ENCODE measurements at regions not wholly inside any gene's neighbourhood (a gene's known extent, or its start where the extent isn't known, plus 50 kb on each side); places are given as distances from the start of the nearest gene placed in this dataset.
"Not testable (repeated sequence)": the region's sequence is repeated elsewhere in the genome, so short reads cannot be mapped to it uniquely, and the experiment has no call there.

GRCh38 chr12:74401966-74402365, 135.7 kb upstream of the ATXN7L3B start:
- Mint-ChIP-seq H3K4me1 (peaks cover 12 to 13% of the 10 kb centered on the region in 2 experiments), H3K27ac (no peak overlapping the region), H3K27me3 (ENCODE audit: low read depth) (no peaks in the 10 kb centered on the region), H3K36me3 (ENCODE audit: insufficient read depth in 1 of 3, low read depth in 3 of 3) (no peaks in the 10 kb centered on the region; a peak in 1 of 7 replicates), H3K9me3 (no peaks in the 10 kb centered on the region), H3K4me3 (no peak overlapping the region)
- Histone ChIP-seq H3K4me1 (ENCODE audit: insufficient read depth, low read length) (no peaks in the 10 kb centered on the region), H2BK120ac (ENCODE audit: low read depth, low read length, poor library complexity, severe bottlenecking) (no peak overlapping the region), H4K20me1 (ENCODE audit: control insufficient read depth, insufficient read depth, insufficient read length) (no peaks in the 10 kb centered on the region), H2BK20ac (ENCODE audit: low read depth, low read length, poor library complexity, severe bottlenecking) (no peak overlapping the region), H4K5ac (ENCODE audit: insufficient read length, low read depth, low read length) (no peak overlapping the region), H4K91ac (ENCODE audit: insufficient read length, low read depth, low read length) (no peak overlapping the region), H3K56ac (ENCODE audit: insufficient read length, low read depth, low read length) (no peak overlapping the region), H3K27ac (ENCODE audit: insufficient read length, low read depth, low read length) (no peak overlapping the region), H2AK5ac (ENCODE audit: insufficient read length, low read length) (no peak overlapping the region), H3K23ac (ENCODE audit: insufficient read length, low read depth, low read length) (no peak overlapping the region), H3T11ph (ENCODE audit: low read length) (no peak overlapping the region), H4K8ac (replicated peaks; ENCODE audit: insufficient read length, low read depth, low read length) (no peak overlapping the region), H3K9ac (ENCODE audit: extremely low read depth, insufficient read length, low read length) (no peak overlapping the region), H2BK12ac (ENCODE audit: insufficient read length, low read depth, low read length) (no peak overlapping the region), H3K14ac (ENCODE audit: insufficient read depth, low read length) (no peak overlapping the region), H3K79me2 (ENCODE audit: insufficient read depth, low read length) (no peaks in the 10 kb centered on the region), H2BK15ac (ENCODE audit: low read depth, low read length) (no peak overlapping the region), H3K4ac (ENCODE audit: low read depth, low read length) (no peak overlapping the region), H2BK5ac (ENCODE audit: insufficient read length, low read length) (no peak overlapping the region), H3K9me3 (ENCODE audit: control insufficient read depth, low read depth, low read length) (no peaks in the 10 kb centered on the region), H3K18ac (ENCODE audit: insufficient read length, low read depth, low read length) (no peak overlapping the region), H3K23me2 (ENCODE audit: insufficient read length, low read depth, low read length, poor library complexity, severe bottlenecking) (no peaks in the 10 kb centered on the region), H2AFZ (ENCODE audit: low read length) (no peak overlapping the region), H3K4me2 (ENCODE audit: insufficient read depth, insufficient read length, low read length) (no peak overlapping the region), H3K27me3 (ENCODE audit: insufficient read depth, low read length) (no peaks in the 10 kb centered on the region), H3K79me1 (ENCODE audit: insufficient read depth, low read depth, low read length, poor library complexity, severe bottlenecking) (no peaks in the 10 kb centered on the region)
- DNase-seq = no peak
- no peak for TF ChIP-seq CTCF (conservative IDR thresholded peaks at IDR 0.05)
- WGBS (ENCODE audit: extremely low coverage, insufficient read length, low lambda C conversion rate) = no CpG with 5 or more reads among the region's 3 CpGs

- not testable (repeated sequence) for H3K9me3 ChIP-seq (ENCODE audit: control insufficient read depth, low read depth, low read length); H3K27ac ChIP-seq (ENCODE audit: insufficient read length, low read depth, low read length); H3K9me3 Mint-ChIP-seq; H2BK5ac ChIP-seq (ENCODE audit: insufficient read length, low read length); H3K27me3 Mint-ChIP-seq (ENCODE audit: low read depth); H3K4ac ChIP-seq (ENCODE audit: low read depth, low read length); H3K4me3 Mint-ChIP-seq; H3K14ac ChIP-seq (ENCODE audit: insufficient read depth, low read length); H4K8ac ChIP-seq (replicated peaks; ENCODE audit: insufficient read length, low read depth, low read length); H2BK120ac ChIP-seq (ENCODE audit: low read depth, low read length, poor library complexity, severe bottlenecking); DNase-seq; H3K4me1 ChIP-seq (ENCODE audit: insufficient read depth, low read length); H2BK20ac ChIP-seq (ENCODE audit: low read depth, low read length, poor library complexity, severe bottlenecking); H2AFZ ChIP-seq (ENCODE audit: low read length); H3K27me3 ChIP-seq (ENCODE audit: insufficient read depth, low read length); H3K56ac ChIP-seq (ENCODE audit: insufficient read length, low read depth, low read length); H2AK5ac ChIP-seq (ENCODE audit: insufficient read length, low read length); H3K18ac ChIP-seq (ENCODE audit: insufficient read length, low read depth, low read length); H3K36me3 Mint-ChIP-seq (ENCODE audit: insufficient read depth in 1 of 3, low read depth in 3 of 3); H3K23me2 ChIP-seq (ENCODE audit: insufficient read length, low read depth, low read length, poor library complexity, severe bottlenecking); H4K91ac ChIP-seq (ENCODE audit: insufficient read length, low read depth, low read length); H3K9ac ChIP-seq (ENCODE audit: extremely low read depth, insufficient read length, low read length); H3K79me2 ChIP-seq (ENCODE audit: insufficient read depth, low read length); H3K4me2 ChIP-seq (ENCODE audit: insufficient read depth, insufficient read length, low read length); H4K5ac ChIP-seq (ENCODE audit: insufficient read length, low read depth, low read length); H4K20me1 ChIP-seq (ENCODE audit: control insufficient read depth, insufficient read depth, insufficient read length); H3K79me1 ChIP-seq (ENCODE audit: insufficient read depth, low read depth, low read length, poor library complexity, severe bottlenecking); H2BK12ac ChIP-seq (ENCODE audit: insufficient read length, low read depth, low read length); H3T11ph ChIP-seq (ENCODE audit: low read length); H2BK15ac ChIP-seq (ENCODE audit: low read depth, low read length); H3K27ac Mint-ChIP-seq; H3K23ac ChIP-seq (ENCODE audit: insufficient read length, low read depth, low read length)
- peaks cover 12 to 13% of the 10 kb centered on the region in 2 experiments for H3K4me1 Mint-ChIP-seq
- WGBS (ENCODE audit: extremely low coverage, insufficient read length, low lambda C conversion rate) = no CpG with 5 or more reads among the region's 12 CpGs
These were observed 134.5 kb upstream of the ATXN7L3B start for GRCh38 chr12:74403221-74403470.

Measured in H9 (cell line).